ENCODE measurements at regions not wholly inside any gene's neighbourhood (a gene's known extent, or its start where the extent isn't known, plus 50 kb on each side); places are given as distances from the start of the nearest gene placed in this dataset.

DNA sequence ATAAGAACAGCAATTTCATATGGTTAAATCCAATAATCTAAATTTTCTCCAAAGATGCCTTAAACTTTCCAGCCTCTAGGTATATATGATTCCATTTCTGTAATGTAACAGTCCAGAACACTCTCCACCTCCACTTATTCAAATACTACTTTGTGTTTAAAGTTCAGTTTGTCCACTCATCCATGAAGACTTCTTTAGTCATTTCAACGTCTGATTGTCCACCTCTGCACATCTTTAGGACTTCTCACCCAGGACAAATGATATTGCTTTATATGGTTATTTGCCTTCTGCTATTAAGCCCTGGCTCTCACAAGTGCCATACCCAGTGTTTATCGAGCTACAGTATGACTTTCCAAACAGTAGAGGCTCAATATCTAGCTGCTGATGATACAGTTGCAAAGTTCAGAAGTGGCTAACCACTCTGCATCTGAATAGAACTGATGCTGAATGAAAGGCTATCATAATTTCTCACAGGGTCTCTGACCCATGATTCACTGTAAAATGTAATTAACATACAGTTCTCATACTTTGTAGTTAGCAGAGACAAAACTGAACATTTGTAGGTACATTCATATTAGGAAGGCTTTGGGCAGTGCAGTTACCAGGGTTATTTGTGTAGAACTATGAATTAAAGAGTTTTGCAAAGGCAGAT, 93.7 kb upstream of the MBNL1 start:
- TF ChIP-seq CTCF (IDR thresholded peaks at IDR 0.05) = no peak
- TF ChIP-seq POLR2AphosphoS5 (IDR thresholded peaks at IDR 0.05) = no peak
- TF ChIP-seq POLR2A (IDR thresholded peaks at IDR 0.05) = no peak

All from gastroesophageal sphincter (tissue), 3 donors.